Cardiac muscle cell (in vitro differentiated cells and primary cell): ENCODE measurements at regions not wholly inside any gene's neighbourhood (a gene's known extent, or its start where the extent isn't known, plus 50 kb on each side); places are given as distances from the start of the nearest gene placed in this dataset.

Experiments
- DNase-seq, 2 donors: peaks; one replicate each; pipeline versions ENCODE4 v3.0.0 to v3.0.0-alpha.2; 2010 to 2017; ENCODE audit warnings: low read depth in 1 of 2, low spot score in 1 of 2
- H3K27ac ChIP-seq: fragments of 200-600 bp; sonication (generic); 2 replicates; pipeline ENCODE4 v1.5.1; 2016
- H3K27me3 ChIP-seq: fragments of 200-600 bp; sonication (generic); 2 replicates; pipeline ENCODE4 v1.6.0; 2016; ENCODE audit warnings: control low read depth
- H3K36me3 ChIP-seq: fragments of 200-600 bp; sonication (generic); 2 replicates; pipeline ENCODE4 v1.5.1; 2016; ENCODE audit warnings: control low read depth
- H3K4me1 ChIP-seq: fragments of 200-600 bp; sonication (generic); 2 replicates; pipeline ENCODE4 v1.8.1; 2017; ENCODE audit warnings: low read depth, mild to moderate bottlenecking, mixed run types
- H3K4me3 ChIP-seq: fragments of 200-600 bp; sonication (generic); 2 replicates; pipeline ENCODE4 v1.5.1; 2016; ENCODE audit warnings: mild to moderate bottlenecking
- H3K9me3 ChIP-seq: fragments of 200-600 bp; sonication (generic); 2 replicates; pipeline ENCODE4 v1.5.1; 2017; ENCODE audit warnings: low read depth, mild to moderate bottlenecking, control low read depth
- TF ChIP-seq, protein P1 (sequence below): IDR thresholded peaks from 2 replicates; pipeline ENCODE4 v1.5.1; 2012; ENCODE audit warnings: low read depth, mild to moderate bottlenecking, low read length

DNA sequence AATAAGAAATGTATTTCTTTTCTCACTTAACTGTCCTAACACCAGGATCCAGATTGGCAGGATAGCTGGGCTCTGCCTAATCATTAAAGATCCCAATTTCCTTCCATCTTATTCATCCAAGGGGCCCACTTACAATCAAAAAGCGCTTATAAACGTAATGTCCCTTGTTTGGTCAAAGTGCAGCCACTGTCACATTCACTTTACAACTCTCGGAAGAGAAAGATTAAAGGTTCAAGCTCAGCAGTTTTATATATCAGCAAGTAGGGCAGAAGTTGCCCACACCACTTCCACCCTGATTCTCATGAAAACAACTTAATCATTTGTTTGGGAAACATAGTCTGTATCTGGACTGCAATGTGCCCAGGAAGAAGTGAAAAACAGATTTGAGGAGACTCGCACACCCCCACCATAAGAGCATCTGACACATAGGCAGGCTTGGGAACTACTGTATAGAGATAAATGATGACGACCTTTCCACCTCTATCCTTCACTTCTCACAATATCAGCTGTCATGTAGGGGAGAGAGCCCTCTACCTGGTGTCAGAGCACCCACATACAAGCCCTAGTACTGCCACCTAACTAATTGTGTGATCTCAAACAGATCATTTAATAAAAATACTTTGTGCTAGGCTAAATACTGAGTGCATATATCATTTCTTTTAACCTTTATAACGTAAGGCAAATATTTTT, 80.8 kb downstream of the CAPZA3 start:
- peaks cover 10% of the 10 kb centered on the region for H3K4me1 ChIP-seq
- no peak overlapping the region for H3K4me3 ChIP-seq
- no peaks in the 10 kb centered on the region for H3K9me3 ChIP-seq
- H3K27ac ChIP-seq = no peak overlapping the region
- TF ChIP-seq, protein P1, sequence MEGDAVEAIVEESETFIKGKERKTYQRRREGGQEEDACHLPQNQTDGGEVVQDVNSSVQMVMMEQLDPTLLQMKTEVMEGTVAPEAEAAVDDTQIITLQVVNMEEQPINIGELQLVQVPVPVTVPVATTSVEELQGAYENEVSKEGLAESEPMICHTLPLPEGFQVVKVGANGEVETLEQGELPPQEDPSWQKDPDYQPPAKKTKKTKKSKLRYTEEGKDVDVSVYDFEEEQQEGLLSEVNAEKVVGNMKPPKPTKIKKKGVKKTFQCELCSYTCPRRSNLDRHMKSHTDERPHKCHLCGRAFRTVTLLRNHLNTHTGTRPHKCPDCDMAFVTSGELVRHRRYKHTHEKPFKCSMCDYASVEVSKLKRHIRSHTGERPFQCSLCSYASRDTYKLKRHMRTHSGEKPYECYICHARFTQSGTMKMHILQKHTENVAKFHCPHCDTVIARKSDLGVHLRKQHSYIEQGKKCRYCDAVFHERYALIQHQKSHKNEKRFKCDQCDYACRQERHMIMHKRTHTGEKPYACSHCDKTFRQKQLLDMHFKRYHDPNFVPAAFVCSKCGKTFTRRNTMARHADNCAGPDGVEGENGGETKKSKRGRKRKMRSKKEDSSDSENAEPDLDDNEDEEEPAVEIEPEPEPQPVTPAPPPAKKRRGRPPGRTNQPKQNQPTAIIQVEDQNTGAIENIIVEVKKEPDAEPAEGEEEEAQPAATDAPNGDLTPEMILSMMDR = no peak
- no peaks in the 10 kb centered on the region for H3K27me3 ChIP-seq
- DNase-seq = no peak
- no peaks in the 10 kb centered on the region for H3K36me3 ChIP-seq

DNA sequence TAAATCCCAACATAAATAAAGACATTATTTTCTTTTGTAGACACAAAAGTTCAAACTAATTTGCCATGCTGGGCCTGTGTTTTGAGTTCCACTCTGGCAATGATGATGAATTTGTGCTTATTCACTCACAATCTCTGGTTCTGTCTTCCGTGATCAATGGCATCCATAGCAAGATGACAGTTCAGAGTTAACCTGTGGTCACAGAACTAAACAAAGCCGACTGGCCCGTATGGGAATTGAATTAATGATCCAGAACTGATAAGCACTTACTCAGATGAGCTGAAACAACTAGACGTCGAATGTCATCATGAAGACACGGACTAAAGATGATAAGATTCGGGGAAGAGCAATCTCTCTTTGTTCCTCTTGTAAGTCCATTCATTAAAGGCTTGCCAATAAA, 81.6 kb downstream of the CAPZA3 start:
- Histone ChIP-seq H3K4me3 (no peak overlapping the region), H3K4me1 (peaks cover 10% of the 10 kb centered on the region), H3K27me3 (no peaks in the 10 kb centered on the region), H3K27ac (no peak overlapping the region), H3K36me3 (no peaks in the 10 kb centered on the region), H3K9me3 (no peaks in the 10 kb centered on the region)
- TF ChIP-seq, protein P1 = no peak
- DNase-seq = no peak

DNA sequence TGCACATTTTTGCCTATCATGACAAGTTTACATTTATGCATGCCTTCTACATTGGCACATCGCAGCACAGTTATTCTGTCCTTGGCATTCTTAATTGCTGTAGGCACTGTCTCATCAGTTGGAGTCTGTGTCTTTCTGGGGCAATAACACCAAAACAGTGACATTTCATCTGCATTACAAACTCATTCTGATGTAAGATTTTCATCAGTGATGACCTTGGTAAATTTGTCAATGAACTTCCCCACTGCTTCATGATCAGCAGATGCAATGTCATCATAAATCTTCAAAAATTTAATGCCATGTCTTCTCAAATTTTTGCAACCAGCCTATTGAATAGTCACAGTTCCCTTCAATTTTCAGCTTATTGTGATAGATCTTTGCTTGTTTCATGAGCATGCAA, 85.5 kb downstream of the CAPZA3 start:
- Histone ChIP-seq H3K27ac (no peak overlapping the region), H3K27me3 (no peaks in the 10 kb centered on the region), H3K4me3 (no peak overlapping the region), H3K36me3 (no peaks in the 10 kb centered on the region), H3K4me1 (peaks cover 9% of the 10 kb centered on the region), H3K9me3 (no peaks in the 10 kb centered on the region)
- TF ChIP-seq, protein P1 = no peak
- DNase-seq = no peak

DNA sequence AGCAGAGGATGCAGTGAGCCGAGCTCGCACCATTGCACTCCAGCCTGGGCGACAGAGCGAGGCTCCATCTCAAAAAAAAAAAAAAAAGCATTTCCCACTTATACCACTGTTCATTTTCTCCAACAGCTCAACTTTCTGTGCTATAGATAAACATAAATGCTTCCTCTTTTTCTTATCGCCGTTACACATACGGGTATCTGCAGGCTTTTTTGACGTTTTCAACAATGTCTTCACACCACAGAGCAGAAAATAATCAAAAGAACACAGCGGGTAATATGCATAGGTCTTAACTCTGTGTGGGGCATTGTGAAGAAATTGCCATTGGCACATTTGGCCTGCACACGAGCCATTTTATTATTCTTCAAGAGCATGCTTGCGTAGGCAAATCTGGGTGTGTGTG, 86.4 kb downstream of the CAPZA3 start:
- Histone ChIP-seq H3K36me3 (no peaks in the 10 kb centered on the region), H3K27me3 (no peaks in the 10 kb centered on the region), H3K4me1 (peaks cover under 1% of the 10 kb centered on the region), H3K9me3 (no peaks in the 10 kb centered on the region), H3K4me3 (no peak overlapping the region), H3K27ac (no peak overlapping the region)
- no peak for DNase-seq
- TF ChIP-seq, protein P1 = no peak

DNA sequence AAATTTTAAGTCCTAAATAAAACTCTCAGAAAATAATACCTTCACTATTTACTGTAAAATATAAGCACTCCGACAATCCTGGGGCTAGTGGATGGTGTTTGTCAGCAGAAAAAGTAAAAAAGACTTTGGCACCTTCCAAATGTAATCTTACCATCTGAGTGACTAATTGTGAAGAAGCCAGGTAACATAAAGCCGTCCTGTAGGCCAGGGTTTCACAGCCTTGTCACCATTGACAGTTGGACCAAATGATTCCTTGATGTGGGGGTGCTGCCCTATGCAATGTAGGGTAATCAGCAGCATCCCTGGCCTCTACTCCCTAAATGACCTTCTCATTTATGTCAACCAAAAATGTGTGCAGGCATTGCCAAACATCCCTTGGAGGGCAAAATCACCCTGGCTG, 87.2 kb downstream of the CAPZA3 start:
- TF ChIP-seq, protein P1 = no peak
- DNase-seq = no peak
- Histone ChIP-seq H3K27ac (no peak overlapping the region), H3K4me1 (no peaks in the 10 kb centered on the region), H3K4me3 (no peak overlapping the region), H3K9me3 (no peaks in the 10 kb centered on the region), H3K27me3 (no peaks in the 10 kb centered on the region), H3K36me3 (no peaks in the 10 kb centered on the region)
